PFSK-1 (cell line): ENCODE measurements at regions not wholly inside any gene's neighbourhood (a gene's known extent, or its start where the extent isn't known, plus 50 kb on each side); places are given as distances from the start of the nearest gene placed in this dataset.

Experiments used
- FOXP2 ChIP-seq: optimal IDR thresholded peaks from 2 replicates; pipeline ENCODE3; 2011; ENCODE audit warnings: borderline replicate concordance, control low read depth, inconsistent platforms; ENCODE audit not compliant: insufficient read depth; ENCODE audit errors: extremely low read length, extremely low read depth
- POLR2AphosphoS5 ChIP-seq: IDR thresholded peaks from 2 replicates; pipeline ENCODE4 v1.6.1; 2012; ENCODE audit warnings: low read depth, mild to moderate bottlenecking, control low read depth, low read length, moderate library complexity
- REST ChIP-seq, 2 experiments: IDR thresholded peaks; 2 replicates each; pipeline versions ENCODE4 v1.6.1 to v1.8.0; 2011 to 2012; ENCODE audit warnings: low read depth in 2 of 2, low read length in 2 of 2, control low read depth in 1 of 2, inconsistent platforms in 1 of 2, mild to moderate bottlenecking in 1 of 2, moderate library complexity in 1 of 2; ENCODE audit not compliant: insufficient read depth in 1 of 2
- SIN3A ChIP-seq: IDR thresholded peaks from 2 replicates; pipeline ENCODE4 v1.6.1; 2012; ENCODE audit warnings: mild to moderate bottlenecking, low read length, moderate library complexity, borderline replicate concordance; ENCODE audit not compliant: insufficient read depth
- TAF1 ChIP-seq: IDR thresholded peaks from 2 replicates; pipeline ENCODE4 v1.6.1; 2012; ENCODE audit warnings: low read length, control low read depth, borderline replicate concordance; ENCODE audit not compliant: insufficient read depth

GRCh38 chr13:62321895-62322294 lies 906.2 kb upstream of the PCDH20 start:
- TF ChIP-seq FOXP2 (no peak), REST (IDR thresholded peaks at IDR 0.05; ENCODE audit: insufficient read depth in 1 of 2, low read depth in 2 of 2, low read length in 2 of 2) (no peak), TAF1 (no peak), SIN3A (no peak), POLR2AphosphoS5 (no peak)

- TF ChIP-seq FOXP2 (no peak), REST (IDR thresholded peaks at IDR 0.05; ENCODE audit: insufficient read depth in 1 of 2, low read depth in 2 of 2, low read length in 2 of 2) (no peak), TAF1 (no peak), POLR2AphosphoS5 (no peak), SIN3A (no peak)
These were observed 905.5 kb upstream of the PCDH20 start for GRCh38 chr13:62321139-62321538.

- TF ChIP-seq REST (IDR thresholded peaks at IDR 0.05; ENCODE audit: insufficient read depth in 1 of 2, low read depth in 2 of 2, low read length in 2 of 2) (no peak), SIN3A (no peak), FOXP2 (no peak), POLR2AphosphoS5 (no peak), TAF1 (no peak)
These were observed 904.8 kb upstream of the PCDH20 start for GRCh38 chr13:62320129-62321108.

GRCh38 chr13:62309904-62310303 lies 894.3 kb upstream of the PCDH20 start:
- no peak for TF ChIP-seq REST (IDR thresholded peaks at IDR 0.05; ENCODE audit: insufficient read depth in 1 of 2, low read depth in 2 of 2, low read length in 2 of 2)
- no peak for TF ChIP-seq SIN3A
- TF ChIP-seq TAF1, result no peak

GRCh38 chr13:62305756-62306155 lies 890.1 kb upstream of the PCDH20 start:
- TF ChIP-seq FOXP2, result no peak
- TF ChIP-seq SIN3A, result no peak
- TF ChIP-seq REST (IDR thresholded peaks at IDR 0.05; ENCODE audit: insufficient read depth in 1 of 2, low read depth in 2 of 2, low read length in 2 of 2), result no peak
